Activated naive CD4-positive, alpha-beta T cell treated with anti-CD3 and anti-CD28 coated beads for 36 hours (primary cell): ENCODE measurements at regions not wholly inside any gene's neighbourhood (a gene's known extent, or its start where the extent isn't known, plus 50 kb on each side); places are given as distances from the start of the nearest gene placed in this dataset.

ENCODE experiments used
- CTCF ChIA-PET: fragments of 350-600 bp; sonication (Branson Sonifier 250); formaldehyde crosslinking; loops from one replicate; lab custom pipeline; 2021; ENCODE audit warnings: antibody characterized with exemption; lab: Charles Lee
- DNase-seq: peaks from one replicate; pipeline ENCODE4 v3.0.0-alpha.2; 2020
- H3K27ac Mint-ChIP-seq: one replicate; pipeline ENCODE4 v1.8.0; 2021; ENCODE audit warnings: mild to moderate bottlenecking, mixed read lengths
- H3K27me3 Mint-ChIP-seq: one replicate; pipeline ENCODE4 v1.8.0; 2021; ENCODE audit warnings: low read depth, mixed read lengths
- H3K36me3 Mint-ChIP-seq: one replicate; pipeline ENCODE4 v1.8.0; 2021; ENCODE audit warnings: low read depth, mixed read lengths
- H3K4me1 Mint-ChIP-seq: one replicate; pipeline ENCODE4 v1.8.0; 2021; ENCODE audit warnings: low read depth, mixed read lengths
- H3K4me3 Mint-ChIP-seq: one replicate; pipeline ENCODE4 v1.8.0; 2021; ENCODE audit warnings: mild to moderate bottlenecking, moderate library complexity, mixed read lengths
- H3K9me3 Mint-ChIP-seq: one replicate; pipeline ENCODE4 v1.8.0; 2021; ENCODE audit warnings: mixed read lengths
- intact Hi-C: fragments of 100-400 bp; cut with micrococcal nuclease; formaldehyde crosslinking; loops from one replicate; pipeline ENCODE4 v1.15.1; 2023

DNA sequence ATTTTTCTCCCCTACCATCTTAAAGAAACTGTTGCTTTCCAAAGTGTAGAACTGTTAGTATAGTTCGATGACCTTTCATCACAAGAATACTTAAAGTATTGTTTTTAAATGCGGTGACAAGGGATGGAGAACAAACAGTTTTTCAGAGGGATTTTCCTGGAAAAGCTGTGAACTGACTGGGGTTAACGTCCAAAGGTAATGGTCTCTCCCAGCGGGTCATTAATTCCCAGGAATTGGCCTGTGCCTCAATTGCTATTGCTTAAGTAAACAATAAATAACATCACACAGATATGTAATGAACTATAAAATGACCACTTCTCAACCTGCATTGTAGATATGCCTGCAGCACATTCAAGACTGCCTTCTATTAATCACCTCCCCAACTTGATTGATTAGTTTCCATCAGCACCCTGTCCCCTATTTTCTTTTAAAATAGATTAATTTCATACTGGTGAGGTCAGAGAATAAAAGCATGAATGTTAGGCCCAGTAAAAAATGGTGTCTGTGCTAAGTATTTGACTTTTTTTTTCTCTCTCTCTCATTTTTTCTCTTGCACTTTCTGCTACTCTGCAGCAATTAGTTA is 268.2 kb downstream of the SAMD5 start:
- H3K36me3 Mint-ChIP-seq = no peaks in the 10 kb centered on the region
- intact Hi-C loops = no loop called here
- no peak overlapping the region for H3K27ac Mint-ChIP-seq
- H3K4me3 Mint-ChIP-seq = no peak overlapping the region
- CTCF ChIA-PET = no interaction called here
- no peaks in the 10 kb centered on the region for H3K4me1 Mint-ChIP-seq
- H3K27me3 Mint-ChIP-seq = no peaks in the 10 kb centered on the region
- no peaks in the 10 kb centered on the region for H3K9me3 Mint-ChIP-seq
- DNase-seq = no peak

DNA sequence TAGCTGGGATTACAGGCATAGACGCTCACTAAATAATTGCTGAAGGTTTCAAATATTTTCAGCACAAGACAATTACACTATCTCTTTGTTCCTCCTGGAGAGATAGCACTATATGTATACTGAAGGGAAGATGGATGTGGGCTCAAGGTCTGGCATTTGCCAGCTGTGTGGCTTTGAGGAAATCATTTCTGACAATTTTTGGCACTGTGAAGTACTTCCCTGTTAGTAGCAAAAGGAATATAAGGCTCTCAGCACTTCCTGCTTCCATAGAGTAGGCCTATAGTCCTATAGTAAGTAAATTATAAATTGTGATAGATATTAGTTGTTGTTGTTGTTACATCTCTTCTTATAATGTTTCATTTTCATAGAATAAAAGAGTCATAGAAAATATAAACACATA is 271.1 kb downstream of the SAMD5 start:
- CTCF ChIA-PET = interaction anchor here (0.7 kb wide), 1 partner anchor 8 kb away, joined by 4 read pairs; no protein-coding TSS in a partner anchor
- H3K9me3 Mint-ChIP-seq = no peaks in the 10 kb centered on the region
- H3K4me3 Mint-ChIP-seq = no peak overlapping the region
- DNase-seq = no peak
- intact Hi-C loops = no loop called here
- no peaks in the 10 kb centered on the region for H3K27me3 Mint-ChIP-seq
- no peak overlapping the region for H3K27ac Mint-ChIP-seq
- H3K36me3 Mint-ChIP-seq = no peaks in the 10 kb centered on the region
- no peaks in the 10 kb centered on the region for H3K4me1 Mint-ChIP-seq

DNA sequence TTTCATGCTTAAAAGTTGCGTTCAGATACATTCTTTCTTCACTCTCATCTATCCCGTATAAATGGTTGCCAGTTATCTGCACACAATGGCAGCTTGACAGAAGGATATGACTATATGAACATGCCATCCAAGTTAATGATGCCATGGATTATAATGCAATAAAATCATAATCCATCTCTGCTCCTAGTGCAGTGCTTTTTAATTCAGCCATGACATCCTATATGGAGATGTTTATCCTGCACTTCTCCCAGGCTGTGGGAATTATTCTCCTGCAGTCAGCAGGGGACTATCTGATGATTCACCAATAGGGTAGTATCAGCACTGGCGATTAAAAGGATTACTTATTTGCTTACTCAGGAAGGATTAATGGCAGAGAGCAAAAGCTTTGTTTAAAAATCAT is 273.8 kb downstream of the SAMD5 start:
- intact Hi-C loops = no loop called here
- no peak for DNase-seq
- Mint-ChIP-seq H3K9me3 (no peaks in the 10 kb centered on the region), H3K4me1 (no peaks in the 10 kb centered on the region), H3K27me3 (peaks cover 6% of the 10 kb centered on the region), H3K36me3 (no peaks in the 10 kb centered on the region), H3K27ac (no peak overlapping the region), H3K4me3 (no peak overlapping the region)
- CTCF ChIA-PET = no interaction called here

DNA sequence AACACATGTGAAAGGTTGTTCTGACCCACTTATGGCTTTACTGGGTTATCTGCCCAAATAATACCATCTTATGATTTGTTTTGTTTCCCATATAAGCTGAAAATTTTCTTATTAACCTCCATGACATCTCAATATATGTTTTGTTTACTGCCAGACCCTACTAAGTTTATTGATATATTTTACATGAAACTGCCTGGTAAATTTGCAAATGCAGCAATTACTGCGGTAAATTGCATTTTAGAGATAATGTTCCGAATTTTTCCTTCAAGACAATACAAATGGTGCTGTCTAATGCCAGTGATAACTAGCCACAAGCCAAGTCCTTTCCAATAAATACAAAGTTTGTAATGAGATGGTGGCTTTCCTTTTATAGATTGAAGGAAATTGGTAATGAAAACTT is 275.9 kb downstream of the SAMD5 start:
- no peak overlapping the region for H3K27ac Mint-ChIP-seq
- H3K27me3 Mint-ChIP-seq = peaks cover 6% of the 10 kb centered on the region
- CTCF ChIA-PET = no interaction called here
- intact Hi-C loops = no loop called here
- no peak overlapping the region for H3K4me3 Mint-ChIP-seq
- no peaks in the 10 kb centered on the region for H3K4me1 Mint-ChIP-seq
- H3K36me3 Mint-ChIP-seq = no peaks in the 10 kb centered on the region
- no peak for DNase-seq
- H3K9me3 Mint-ChIP-seq = no peaks in the 10 kb centered on the region

DNA sequence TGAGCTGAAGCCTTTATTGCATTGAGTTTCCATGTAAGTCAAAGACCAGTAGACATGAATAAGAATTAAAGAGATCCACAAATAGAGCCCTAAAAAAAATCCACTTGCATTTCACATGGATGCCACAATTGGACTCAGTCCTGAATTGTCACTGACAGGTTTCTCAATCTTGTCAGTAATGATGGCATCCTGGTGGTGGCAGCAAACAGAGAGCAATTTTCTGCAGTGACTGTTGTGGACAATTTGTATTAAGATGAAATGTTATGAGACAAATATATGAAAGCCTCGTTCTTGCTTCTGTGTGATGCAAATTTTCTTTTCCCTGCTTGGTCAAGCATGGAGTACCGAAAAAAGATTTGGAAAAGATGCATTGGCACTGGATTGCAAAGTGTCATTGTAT is 278.9 kb downstream of the SAMD5 start:
- Mint-ChIP-seq H3K4me1 (no peaks in the 10 kb centered on the region), H3K4me3 (no peak overlapping the region), H3K27me3 (peaks cover 6% of the 10 kb centered on the region), H3K36me3 (peaks cover 2% of the 10 kb centered on the region), H3K27ac (no peak overlapping the region), H3K9me3 (peaks cover 7% of the 10 kb centered on the region)
- intact Hi-C loops = no loop called here
- CTCF ChIA-PET = no interaction called here
- DNase-seq = no peak

DNA sequence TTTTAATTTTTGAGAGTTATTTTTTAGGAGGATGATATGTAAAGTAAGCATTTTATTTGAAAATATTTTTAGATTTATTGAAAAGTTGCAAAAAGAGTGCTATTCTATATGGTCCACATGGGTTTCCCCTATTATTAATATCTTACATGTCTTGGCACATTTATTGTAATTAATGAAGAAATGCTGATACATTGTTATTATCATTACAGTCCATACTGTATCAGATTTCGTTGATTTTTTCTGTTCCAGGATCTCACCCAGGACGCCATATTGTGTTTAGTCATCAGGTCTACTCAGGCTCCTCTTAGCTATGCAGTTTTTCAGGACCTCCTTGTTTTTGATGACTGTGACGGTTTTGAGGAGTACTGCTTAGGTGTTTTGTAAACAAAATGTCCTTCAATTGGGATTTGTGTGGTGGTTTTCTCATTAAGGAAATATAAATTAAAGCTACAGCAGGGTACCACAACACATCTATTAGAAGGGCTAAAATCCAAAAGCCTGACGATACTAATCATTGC is 281.0 kb downstream of the SAMD5 start:
- CTCF ChIA-PET = no interaction called here
- H3K27ac Mint-ChIP-seq = no peak overlapping the region
- H3K27me3 Mint-ChIP-seq = peaks cover 6% of the 10 kb centered on the region
- intact Hi-C loops = no loop called here
- no peaks in the 10 kb centered on the region for H3K4me1 Mint-ChIP-seq
- no peak overlapping the region for H3K4me3 Mint-ChIP-seq
- no peak for DNase-seq
- peaks cover 2% of the 10 kb centered on the region for H3K36me3 Mint-ChIP-seq
- H3K9me3 Mint-ChIP-seq = peaks cover 7% of the 10 kb centered on the region

DNA sequence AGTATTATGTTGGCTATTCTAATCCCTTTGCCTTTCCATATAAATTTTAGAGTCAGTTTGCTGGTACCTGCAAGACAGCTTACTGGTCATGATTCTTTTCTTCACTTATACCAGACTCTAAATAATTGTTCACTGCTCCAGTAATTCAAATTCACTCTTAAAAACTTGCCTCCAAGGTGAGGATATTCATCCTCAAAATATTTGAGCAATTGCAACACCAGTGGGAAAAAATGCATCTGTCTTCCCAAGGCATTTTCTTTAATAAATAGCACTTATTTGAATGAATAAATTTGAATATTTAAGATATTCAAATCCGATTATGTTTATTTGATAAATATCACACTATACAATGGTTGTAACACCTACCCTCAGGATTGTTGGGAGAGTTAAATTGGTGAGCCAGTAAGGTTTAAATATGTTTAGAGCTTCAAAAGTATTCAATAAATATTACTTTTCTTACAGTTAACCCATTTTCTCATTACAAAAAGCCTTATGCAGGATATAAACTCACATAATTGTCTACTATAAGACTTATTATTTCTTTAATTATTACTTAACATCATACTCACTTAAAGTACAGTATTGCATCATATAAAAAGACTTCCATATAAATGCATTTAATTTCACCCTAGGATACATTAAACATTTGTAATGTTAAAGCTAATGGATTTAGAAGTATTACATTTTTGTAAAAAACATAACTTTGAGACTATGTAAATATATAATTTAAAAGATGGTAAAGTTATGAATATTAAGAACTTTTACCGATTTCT is 285.6 kb downstream of the SAMD5 start:
- intact Hi-C loops = no loop called here
- no peak for DNase-seq
- no peak overlapping the region for H3K27ac Mint-ChIP-seq
- CTCF ChIA-PET = no interaction called here
- H3K4me1 Mint-ChIP-seq = no peaks in the 10 kb centered on the region
- no peak overlapping the region for H3K4me3 Mint-ChIP-seq
- peaks cover 7% of the 10 kb centered on the region for H3K9me3 Mint-ChIP-seq
- peaks cover 2% of the 10 kb centered on the region for H3K36me3 Mint-ChIP-seq
- no peaks in the 10 kb centered on the region for H3K27me3 Mint-ChIP-seq

DNA sequence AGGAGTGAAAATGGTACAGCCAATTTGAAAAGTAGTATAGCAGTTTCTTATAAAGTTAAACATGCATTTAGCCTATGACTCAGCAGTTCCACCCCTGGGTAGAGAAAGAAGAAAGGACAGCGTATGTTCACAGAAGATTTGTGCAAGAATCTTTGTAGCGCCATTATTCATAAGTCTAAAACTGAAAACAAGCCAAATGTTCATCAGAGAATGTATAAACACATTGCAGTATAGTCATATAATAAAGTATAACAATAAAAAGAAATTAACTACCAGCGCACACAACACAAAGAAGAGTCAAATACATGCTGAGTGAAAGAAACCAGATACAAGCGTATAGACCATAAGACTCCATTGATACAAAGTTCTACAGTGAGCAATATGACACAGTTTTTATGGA is 294.0 kb downstream of the SAMD5 start:
- H3K4me3 Mint-ChIP-seq = no peak overlapping the region
- H3K27ac Mint-ChIP-seq = no peak overlapping the region
- intact Hi-C loops = no loop called here
- no peaks in the 10 kb centered on the region for H3K27me3 Mint-ChIP-seq
- H3K9me3 Mint-ChIP-seq = peaks cover 7% of the 10 kb centered on the region
- DNase-seq = no peak
- H3K4me1 Mint-ChIP-seq = no peaks in the 10 kb centered on the region
- no peaks in the 10 kb centered on the region for H3K36me3 Mint-ChIP-seq
- CTCF ChIA-PET = no interaction called here

DNA sequence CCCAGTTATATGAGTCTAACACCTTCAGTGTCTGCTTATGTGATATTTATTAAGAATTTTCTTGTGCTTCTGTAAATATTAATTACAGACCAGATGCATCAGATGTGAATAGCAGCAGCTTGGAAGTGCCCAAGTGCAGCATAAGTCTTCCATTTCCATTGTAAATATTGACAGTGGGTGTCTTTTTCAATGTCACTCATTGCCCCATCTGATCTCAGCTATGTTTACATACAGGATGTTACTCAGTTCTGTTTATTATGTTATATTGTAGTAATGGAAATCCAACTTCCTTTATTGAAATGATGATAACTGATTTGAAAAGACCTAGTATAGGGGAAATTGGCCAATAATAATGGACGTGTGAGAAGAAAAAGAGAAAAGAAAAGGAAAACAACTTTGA is 296.7 kb downstream of the SAMD5 start:
- Mint-ChIP-seq H3K9me3 (peaks cover 9% of the 10 kb centered on the region), H3K27me3 (no peaks in the 10 kb centered on the region), H3K4me1 (no peaks in the 10 kb centered on the region), H3K36me3 (no peaks in the 10 kb centered on the region), H3K4me3 (no peak overlapping the region), H3K27ac (no peak overlapping the region)
- CTCF ChIA-PET = no interaction called here
- intact Hi-C loops = no loop called here
- no peak for DNase-seq

DNA sequence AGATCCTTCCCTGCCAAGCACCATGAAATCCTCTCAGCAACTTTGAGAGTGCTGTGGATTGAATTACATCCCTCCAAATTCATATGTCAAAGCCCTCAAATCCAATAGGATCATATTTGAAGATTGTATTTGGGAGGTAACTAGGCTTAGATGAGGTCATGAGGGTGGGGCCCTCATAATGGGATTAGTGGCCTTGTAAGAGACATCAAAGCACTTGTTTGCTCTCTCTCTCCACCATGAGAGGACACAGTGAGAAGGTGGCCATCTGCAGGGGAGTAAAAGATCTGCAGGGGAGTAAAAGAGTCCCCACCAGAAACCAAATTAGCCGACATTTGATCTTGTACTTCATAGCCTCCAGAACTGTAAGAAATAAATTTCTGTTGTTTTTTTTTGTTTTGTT is 298.2 kb downstream of the SAMD5 start:
- Mint-ChIP-seq H3K9me3 (peaks cover 9% of the 10 kb centered on the region), H3K36me3 (no peaks in the 10 kb centered on the region), H3K4me3 (no peak overlapping the region), H3K4me1 (no peaks in the 10 kb centered on the region), H3K27me3 (peaks cover 2% of the 10 kb centered on the region), H3K27ac (no peak overlapping the region)
- intact Hi-C loops = no loop called here
- DNase-seq = no peak
- CTCF ChIA-PET = interaction anchor here (0.6 kb wide), 1 partner anchor 1037 kb away, joined by 3 read pairs; no protein-coding TSS in a partner anchor

DNA sequence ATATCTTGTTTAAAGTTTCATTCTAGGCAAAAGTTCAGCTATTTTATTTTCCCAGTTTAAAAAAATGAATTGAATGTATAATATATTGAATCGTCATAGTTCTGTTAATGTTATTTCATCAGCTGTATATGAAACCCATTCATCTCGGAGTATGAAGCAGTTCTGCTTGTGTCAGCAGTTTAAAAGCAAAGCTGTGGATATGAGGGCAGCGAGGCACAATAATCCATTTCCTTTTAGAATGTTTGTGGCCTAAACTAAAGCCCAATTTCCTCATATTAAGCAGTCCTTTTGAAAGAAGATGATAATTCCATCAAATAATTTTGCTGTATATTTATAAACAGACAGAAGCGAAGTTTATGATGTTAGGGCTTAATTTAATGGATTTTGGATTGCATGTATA is 300.1 kb downstream of the SAMD5 start:
- Mint-ChIP-seq H3K9me3 (peaks cover 9% of the 10 kb centered on the region), H3K36me3 (no peaks in the 10 kb centered on the region), H3K4me1 (no peaks in the 10 kb centered on the region), H3K27ac (no peak overlapping the region), H3K27me3 (peaks cover 6% of the 10 kb centered on the region), H3K4me3 (no peak overlapping the region)
- DNase-seq = no peak
- intact Hi-C loops = no loop called here
- CTCF ChIA-PET = no interaction called here

DNA sequence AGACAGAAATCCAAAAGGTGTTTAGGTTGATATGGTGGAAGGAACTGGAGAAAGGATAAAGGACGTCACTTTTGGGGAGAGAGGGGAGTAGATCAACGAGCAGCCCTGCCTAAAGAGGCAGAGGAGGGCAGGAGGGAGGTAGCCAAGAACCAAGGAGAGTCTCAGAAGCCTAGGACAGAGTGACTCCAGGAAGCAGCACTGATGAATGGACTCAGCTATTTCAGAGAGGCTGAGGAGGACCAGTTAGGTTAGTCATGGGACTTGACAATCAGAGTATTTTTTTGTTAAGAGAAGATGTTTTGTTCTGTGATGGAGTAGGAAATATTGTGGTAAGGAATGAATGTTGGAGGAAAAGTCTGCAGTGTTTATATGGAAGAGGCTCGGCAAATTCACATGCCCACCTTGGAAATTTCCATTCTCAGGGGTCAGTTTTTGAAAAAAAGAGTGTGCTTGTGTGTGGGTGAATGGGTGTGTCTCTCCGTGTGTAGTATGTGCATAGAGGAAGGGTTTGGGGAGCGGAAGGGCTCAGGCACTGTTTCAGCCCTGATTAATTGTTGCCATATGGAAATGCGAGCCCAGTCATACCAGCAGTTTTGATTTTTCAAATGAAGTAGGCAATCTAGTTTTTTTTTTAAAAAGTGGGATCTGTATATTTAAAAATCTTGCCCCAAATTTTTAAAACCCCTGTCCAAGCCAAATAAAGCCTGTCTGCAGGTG is 303.6 kb downstream of the SAMD5 start:
- Mint-ChIP-seq H3K36me3 (no peaks in the 10 kb centered on the region), H3K4me1 (no peaks in the 10 kb centered on the region), H3K27ac (no peak overlapping the region), H3K4me3 (no peak overlapping the region), H3K9me3 (peaks cover 1% of the 10 kb centered on the region), H3K27me3 (peaks cover 6% of the 10 kb centered on the region)
- CTCF ChIA-PET = no interaction called here
- intact Hi-C loops = no loop called here
- DNase-seq = no peak
